ENCODE measurements at regions not wholly inside any gene's neighbourhood (a gene's known extent, or its start where the extent isn't known, plus 50 kb on each side); places are given as distances from the start of the nearest gene placed in this dataset.

DNA sequence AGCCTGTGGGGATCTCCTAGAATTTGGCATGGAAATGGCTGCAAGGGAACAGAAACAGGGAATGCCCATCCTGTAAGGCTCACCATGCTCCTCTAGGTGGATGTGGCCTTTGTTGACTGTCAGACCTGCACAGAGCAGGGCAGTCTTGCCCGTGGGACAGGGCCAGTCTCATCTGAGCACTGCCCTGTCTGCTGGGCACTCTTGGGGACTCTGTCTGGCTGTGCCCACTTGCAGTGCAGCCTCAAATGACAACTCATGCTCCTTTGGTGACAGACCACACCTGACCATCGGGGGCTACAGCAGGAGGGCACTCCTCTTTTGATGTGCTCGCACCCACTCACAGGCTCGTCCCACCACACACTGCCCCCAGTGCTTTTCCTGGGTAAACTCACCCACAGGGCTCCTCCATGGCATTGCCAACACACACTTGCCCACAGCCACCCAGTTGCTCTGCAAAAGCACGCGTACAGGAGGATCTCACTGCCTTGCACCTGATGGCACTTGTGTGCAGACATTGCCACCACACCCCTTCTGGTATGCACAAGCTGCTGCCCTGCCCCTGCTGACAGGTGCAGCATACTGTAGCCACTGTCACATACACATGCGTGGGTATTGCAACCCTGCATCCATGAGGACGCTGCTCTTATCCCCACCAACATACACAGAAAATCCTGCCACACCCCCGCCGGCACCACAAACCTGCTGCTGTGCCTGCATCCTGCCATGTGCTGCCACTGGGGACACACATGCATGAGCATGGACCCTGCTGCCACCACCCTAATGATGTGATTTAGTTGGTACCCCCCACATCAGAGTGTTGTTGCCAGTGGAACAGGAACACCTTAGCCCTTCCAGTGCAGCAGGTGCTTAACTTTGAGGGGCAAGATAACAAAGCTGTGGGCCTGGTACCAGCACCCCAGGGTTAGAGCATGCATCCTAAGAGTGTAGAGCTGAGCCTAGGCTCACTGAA is 100.1 kb upstream of the ARHGEF9 start:
- no peak for DNase-seq

DNA sequence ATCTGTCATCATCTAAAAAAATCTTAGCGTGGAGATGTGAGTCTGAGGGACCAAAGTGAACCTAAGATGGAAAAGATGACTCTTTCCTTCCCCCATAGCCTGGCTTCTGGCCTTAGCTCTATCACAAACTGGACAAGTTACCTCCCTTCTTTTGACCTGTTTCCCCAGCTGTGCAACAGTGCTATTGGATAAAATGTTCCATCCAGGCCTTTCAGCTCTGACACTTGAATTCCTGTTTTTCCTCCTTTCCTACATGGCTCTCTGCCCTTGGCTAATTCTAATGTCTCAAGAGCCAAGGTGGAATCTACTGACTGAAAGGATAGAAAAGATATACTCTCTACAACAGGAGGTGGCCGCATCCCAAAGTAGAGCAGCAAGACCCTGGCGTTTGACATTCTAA is 84.5 kb upstream of the ARHGEF9 start:
- no peak for DNase-seq

DNA sequence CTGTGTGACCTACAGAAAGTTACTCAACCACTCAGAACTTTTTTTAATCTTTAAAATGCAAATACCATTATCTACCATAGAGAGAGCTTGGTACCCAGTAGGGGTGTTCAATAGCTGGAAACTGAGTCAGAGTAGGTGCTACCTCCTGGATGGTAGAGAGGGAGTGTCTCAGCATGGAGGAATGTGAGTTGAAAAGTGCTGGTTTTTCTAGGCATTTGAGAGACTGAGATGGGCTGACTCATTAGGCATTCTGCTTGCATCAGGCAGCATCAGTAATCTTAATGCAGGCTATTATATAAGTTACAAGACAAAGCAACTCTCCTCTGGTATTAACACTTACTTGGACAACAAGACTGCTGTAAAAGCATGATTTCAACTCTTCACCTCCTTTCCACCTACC is 70.9 kb upstream of the ARHGEF9 start:
- no peak for DNase-seq

DNA sequence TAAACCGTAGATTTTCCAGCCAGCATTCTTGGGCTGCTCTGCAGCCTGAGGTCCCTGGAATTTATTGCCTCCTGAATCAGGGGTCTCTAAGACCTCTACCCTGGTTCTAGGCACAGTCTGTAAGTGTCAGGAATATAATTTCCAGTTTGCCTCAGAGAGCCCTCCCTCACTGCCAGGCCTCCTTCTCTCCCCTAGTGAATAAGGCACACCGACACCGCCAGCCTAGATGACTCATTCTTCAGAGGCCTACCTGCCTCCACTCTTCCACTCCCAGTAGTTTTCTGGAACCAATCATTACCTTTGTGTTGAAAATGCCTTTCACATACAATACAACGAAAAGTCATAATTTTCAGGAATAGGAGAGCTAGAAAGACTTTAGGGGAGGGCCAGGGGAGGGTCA is 50.3 kb upstream of the ARHGEF9 start:
- DNase-seq = no peak
